Gastroesophageal sphincter (tissue), 4 donors: ENCODE measurements at regions not wholly inside any gene's neighbourhood (a gene's known extent, or its start where the extent isn't known, plus 50 kb on each side); places are given as distances from the start of the nearest gene placed in this dataset.

Experiments
- ATAC-seq: fragments of 150-250 bp; one replicate; pipeline ENCODE4 v1.9.1; 2016; ENCODE audit warnings: mild to moderate bottlenecking, moderate library complexity
- H3K27ac ChIP-seq, 4 donors: fragments of 200-600 bp; sonication (generic) in 3 of 4; 1 replicate in 3 of 4; 2 replicates in 1 of 4; pipeline ENCODE4 v1.5.1; 2016 to 2019
- H3K27me3 ChIP-seq: fragments of 200-600 bp; sonication (generic); one replicate; pipeline ENCODE4 v1.5.1; 2019
- H3K36me3 ChIP-seq, 2 donors: fragments of 200-600 bp; sonication (generic); one replicate each; pipeline ENCODE4 v1.5.1; 2019; ENCODE audit warnings: control low read depth in 1 of 2
- H3K4me1 ChIP-seq, 3 donors: fragments of 200-600 bp; sonication (generic); 1 replicate in 2 of 3; 2 replicates in 1 of 3; pipeline ENCODE4 v1.5.1; 2016 to 2019; ENCODE audit warnings: control low read depth in 2 of 3
- H3K4me3 ChIP-seq, 2 donors: fragments of 200-600 bp; sonication (generic); one replicate each; pipeline ENCODE4 v1.5.1; 2019; ENCODE audit warnings: mild to moderate bottlenecking in 1 of 2, moderate library complexity in 1 of 2
- H3K9me3 ChIP-seq, 3 donors: fragments of 200-600 bp; sonication (generic); one replicate each; pipeline ENCODE4 v1.5.1; 2017 to 2019; ENCODE audit warnings: control low read depth in 2 of 3
- CTCF ChIP-seq, 4 experiments: fragments of 200-600 bp in 2 of 4; fragments of 450-650 bp in 2 of 4; sonication (generic) in 1 of 4; IDR thresholded peaks; one replicate each; pipeline ENCODE4 v1.5.1; 2017 to 2019; ENCODE audit warnings: antibody characterized with exemption in 4 of 4, mild to moderate bottlenecking in 2 of 4, moderate library complexity in 2 of 4
- EP300 ChIP-seq: sonication (generic); formaldehyde crosslinking; IDR thresholded peaks from one replicate; pipeline ENCODE4 v1.6.1; 2017; ENCODE audit warnings: antibody characterized with exemption, mild to moderate bottlenecking
- POLR2A ChIP-seq, 2 donors: fragments of 450-650 bp; IDR thresholded peaks; one replicate each; pipeline ENCODE4 v1.6.1; 2017; ENCODE audit warnings: antibody characterized with exemption in 2 of 2, mild to moderate bottlenecking in 2 of 2, moderate library complexity in 1 of 2
- POLR2AphosphoS5 ChIP-seq: sonication (generic); formaldehyde crosslinking; IDR thresholded peaks from one replicate; pipeline ENCODE4 v1.6.1; 2017; ENCODE audit warnings: antibody characterized with exemption
- WGBS, 2 donors: methylation state at CpG; one replicate each; pipeline ENCODE4 v1.1.5; 2018; ENCODE audit warnings: low coverage in 1 of 2; 5-methylcytosine and 5-hydroxymethylcytosine counted together

- H3K27me3 ChIP-seq: no peaks in the 10 kb centered on the region
Measured at GRCh38 chr4:123050018-123050417, 127.6 kb upstream of the NUDT6 start.

GRCh38 chr4:123052007-123052406 is 129.6 kb upstream of the NUDT6 start:
- Histone ChIP-seq H3K36me3 (peaks cover 0 to 6% of the 10 kb centered on the region in 2 donors), H3K9me3 (peaks cover 0 to 35% (median 0%) of the 10 kb centered on the region in 3 donors), H3K27ac (no peak overlapping the region), H3K27me3 (no peaks in the 10 kb centered on the region), H3K4me1 (no peaks in the 10 kb centered on the region), H3K4me3 (no peak overlapping the region)
- TF ChIP-seq POLR2A (IDR thresholded peaks at IDR 0.05): no peak
- no peak for TF ChIP-seq EP300
- TF ChIP-seq CTCF (IDR thresholded peaks at IDR 0.05): no peak
- TF ChIP-seq POLR2AphosphoS5: no peak
- WGBS, 2 donors: 93 to 100% methylated on average over 2 to 3 of the region's 3 CpGs
- no peak for ATAC-seq

More at GRCh38 chr4:123050018-123050417, 127.6 kb upstream of the NUDT6 start:
- H3K36me3 ChIP-seq: peaks cover 0 to 6% of the 10 kb centered on the region in 2 donors
- H3K4me3 ChIP-seq: no peak overlapping the region
- H3K27ac ChIP-seq: no peak overlapping the region
- WGBS, 2 donors: 100% methylated on average over 2 of the region's 2 CpGs
- H3K4me1 ChIP-seq: no peaks in the 10 kb centered on the region
- no peak for ATAC-seq
- H3K9me3 ChIP-seq: peaks cover 0 to 40% (median 0%) of the 10 kb centered on the region in 3 donors
- no peak for TF ChIP-seq CTCF (IDR thresholded peaks at IDR 0.05)

- peaks cover 0 to 18% of the 10 kb centered on the region in 2 donors for H3K36me3 ChIP-seq
- no peak overlapping the region for H3K27ac ChIP-seq
- peaks cover 0 to 14% (median 0%) of the 10 kb centered on the region in 3 donors for H3K9me3 ChIP-seq
- H3K4me1 ChIP-seq: no peaks in the 10 kb centered on the region
- no peak for TF ChIP-seq POLR2AphosphoS5
- TF ChIP-seq CTCF (IDR thresholded peaks at IDR 0.05): no peak
- no peak for TF ChIP-seq POLR2A (IDR thresholded peaks at IDR 0.05)
- TF ChIP-seq EP300: no peak
- no peaks in the 10 kb centered on the region for H3K27me3 ChIP-seq
- H3K4me3 ChIP-seq: no peak overlapping the region
- no peak for ATAC-seq
Measured at GRCh38 chr4:123055943-123056342, 133.5 kb upstream of the NUDT6 start.

- Histone ChIP-seq H3K27me3 (no peaks in the 10 kb centered on the region), H3K4me1 (no peaks in the 10 kb centered on the region), H3K9me3 (no peaks in the 10 kb centered on the region), H3K36me3 (peaks cover 0 to 14% of the 10 kb centered on the region in 2 donors), H3K4me3 (no peak overlapping the region), H3K27ac (no peak overlapping the region)
- 96% methylated on average over 4 of the region's 6 CpGs; no CpG with 5 or more reads in 1 of the 2 donors for WGBS, 2 donors
- TF ChIP-seq POLR2A (IDR thresholded peaks at IDR 0.05): no peak
- no peak for TF ChIP-seq EP300
- TF ChIP-seq POLR2AphosphoS5: no peak
- TF ChIP-seq CTCF (IDR thresholded peaks at IDR 0.05): no peak
- no peak for ATAC-seq
Measured at GRCh38 chr4:123060039-123060770, 137.8 kb upstream of the NUDT6 start.

- peaks cover 0 to 14% of the 10 kb centered on the region in 2 donors for H3K36me3 ChIP-seq
- H3K4me1 ChIP-seq: no peaks in the 10 kb centered on the region
- no peaks in the 10 kb centered on the region for H3K9me3 ChIP-seq
- no peaks in the 10 kb centered on the region for H3K27me3 ChIP-seq
- WGBS, 2 donors: 82 to 92% methylated on average over 1 of the region's 1 CpG
- ATAC-seq: no peak
- no peak overlapping the region for H3K27ac ChIP-seq
- TF ChIP-seq POLR2AphosphoS5: no peak
- TF ChIP-seq CTCF (IDR thresholded peaks at IDR 0.05): no peak
- no peak for TF ChIP-seq POLR2A (IDR thresholded peaks at IDR 0.05)
- TF ChIP-seq EP300: no peak
- H3K4me3 ChIP-seq: no peak overlapping the region
Measured at GRCh38 chr4:123064390-123064789, 142.0 kb upstream of the NUDT6 start.
